ENCODE measurements at regions not wholly inside any gene's neighbourhood (a gene's known extent, or its start where the extent isn't known, plus 50 kb on each side); places are given as distances from the start of the nearest gene placed in this dataset.

GRCh38 chr20:36098364-36098763 lies 56.2 kb upstream of the EPB41L1 start:
- Mint-ChIP-seq H3K4me3 (peak overlapping the region in 1 of 7 donors; percentile 20), H3K36me3 (no peaks in the 10 kb centered on the region), H3K9me3 (no peaks in the 10 kb centered on the region), H3K27ac (no peak overlapping the region), H3K27me3 (peaks cover 10 to 12% of the 10 kb centered on the region in 2 donors), H3K4me1 (peaks cover 4 to 8% (median 6%) of the 10 kb centered on the region in 3 donors)
- Histone ChIP-seq H3K4me1 (ENCODE audit: insufficient read depth, low read length) (peaks cover 7% of the 10 kb centered on the region), H3K9me3 (ENCODE audit: low read length) (no peaks in the 10 kb centered on the region), H3K36me3 (ENCODE audit: insufficient read depth, low read length) (no peaks in the 10 kb centered on the region), H3K27ac (ENCODE audit: low read depth, low read length) (no peak overlapping the region), H3K4me3 (ENCODE audit: low read length) (no peak overlapping the region), H3K27me3 (ENCODE audit: insufficient read depth, low read length, poor library complexity, severe bottlenecking) (no peaks in the 10 kb centered on the region)
- no peak for DNase-seq
- ChIA-PET CTCF (interaction anchor here (0.8 to 1.3 kb wide), 3 partner anchors 40 to 106 kb away, joined by 3 to 4 read pairs (median 4); no protein-coding TSS in a partner anchor), POLR2A (no interaction called here)

GRCh38 chr20:36099106-36099505 lies 55.4 kb upstream of the EPB41L1 start:
- POLR2A ChIA-PET = no interaction called here
- CTCF ChIA-PET = no interaction called here
- Histone ChIP-seq H3K27me3 (ENCODE audit: insufficient read depth, low read length, poor library complexity, severe bottlenecking) (no peaks in the 10 kb centered on the region), H3K9me3 (ENCODE audit: low read length) (no peaks in the 10 kb centered on the region), H3K36me3 (ENCODE audit: insufficient read depth, low read length) (no peaks in the 10 kb centered on the region), H3K4me3 (ENCODE audit: low read length) (no peak overlapping the region), H3K4me1 (ENCODE audit: insufficient read depth, low read length) (peaks cover under 1% of the 10 kb centered on the region), H3K27ac (ENCODE audit: low read depth, low read length) (no peak overlapping the region)
- no peaks in the 10 kb centered on the region for H3K36me3 Mint-ChIP-seq
- no peak for DNase-seq
- H3K27ac Mint-ChIP-seq = no peak overlapping the region
- peaks cover 8% of the 10 kb centered on the region in 2 donors for H3K27me3 Mint-ChIP-seq
- H3K4me1 Mint-ChIP-seq = peaks cover 1 to 2% (median 2%) of the 10 kb centered on the region in 3 donors
- no peak overlapping the region for H3K4me3 Mint-ChIP-seq
- no peaks in the 10 kb centered on the region for H3K9me3 Mint-ChIP-seq

GRCh38 chr20:36101192-36101591 lies 53.3 kb upstream of the EPB41L1 start:
- peaks cover 4 to 8% of the 10 kb centered on the region in 2 donors for H3K27me3 Mint-ChIP-seq
- H3K27ac Mint-ChIP-seq = peak overlapping the region in 1 of 8 donors; percentile 22
- Histone ChIP-seq H3K36me3 (ENCODE audit: insufficient read depth, low read length) (no peaks in the 10 kb centered on the region), H3K9me3 (ENCODE audit: low read length) (no peaks in the 10 kb centered on the region), H3K27me3 (ENCODE audit: insufficient read depth, low read length, poor library complexity, severe bottlenecking) (no peaks in the 10 kb centered on the region), H3K27ac (ENCODE audit: low read depth, low read length) (no peak overlapping the region), H3K4me1 (ENCODE audit: insufficient read depth, low read length) (no peaks in the 10 kb centered on the region), H3K4me3 (ENCODE audit: low read length) (no peak overlapping the region)
- no peaks in the 10 kb centered on the region for H3K9me3 Mint-ChIP-seq
- DNase-seq = no peak
- CTCF ChIA-PET = no interaction called here
- H3K4me1 Mint-ChIP-seq = no peaks in the 10 kb centered on the region
- H3K36me3 Mint-ChIP-seq = no peaks in the 10 kb centered on the region
- POLR2A ChIA-PET = no interaction called here
- no peak overlapping the region for H3K4me3 Mint-ChIP-seq

GRCh38 chr20:36102306-36102705 lies 52.2 kb upstream of the EPB41L1 start:
- H3K4me3 ChIP-seq (ENCODE audit: low read length) = no peak overlapping the region
- ChIA-PET CTCF (interaction anchor here (1.3 to 1.6 kb wide), 2 partner anchors 11 to 36 kb away, joined by 4 read pairs; no protein-coding TSS in a partner anchor), POLR2A (no interaction called here)
- H3K27me3 Mint-ChIP-seq = peaks cover 0 to 6% of the 10 kb centered on the region in 2 donors
- H3K4me3 Mint-ChIP-seq = peak overlapping the region in 1 of 7 donors; percentile 34
- no peak overlapping the region for H3K27ac ChIP-seq (ENCODE audit: low read depth, low read length)
- no peaks in the 10 kb centered on the region for H3K36me3 Mint-ChIP-seq
- DNase-seq = no peak
- no peaks in the 10 kb centered on the region for H3K9me3 Mint-ChIP-seq
- H3K4me1 ChIP-seq (ENCODE audit: insufficient read depth, low read length) = no peaks in the 10 kb centered on the region
- H3K27ac Mint-ChIP-seq = no peak overlapping the region
- no peaks in the 10 kb centered on the region for H3K9me3 ChIP-seq (ENCODE audit: low read length)
- H3K27me3 ChIP-seq (ENCODE audit: insufficient read depth, low read length, poor library complexity, severe bottlenecking) = no peaks in the 10 kb centered on the region
- no peaks in the 10 kb centered on the region for H3K36me3 ChIP-seq (ENCODE audit: insufficient read depth, low read length)
- no peaks in the 10 kb centered on the region for H3K4me1 Mint-ChIP-seq

- no peaks in the 10 kb centered on the region for H3K4me1 Mint-ChIP-seq
- H3K27ac ChIP-seq (ENCODE audit: low read depth, low read length) = no peak overlapping the region
- no peak overlapping the region for H3K27ac Mint-ChIP-seq
- CTCF ChIA-PET = interaction anchor here (1.3 to 1.6 kb wide), 2 partner anchors 10 to 36 kb away, joined by 4 read pairs; no protein-coding TSS in a partner anchor
- H3K27me3 ChIP-seq (ENCODE audit: insufficient read depth, low read length, poor library complexity, severe bottlenecking) = no peaks in the 10 kb centered on the region
- POLR2A ChIA-PET = no interaction called here
- H3K9me3 ChIP-seq (ENCODE audit: low read length) = no peaks in the 10 kb centered on the region
- DNase-seq = no peak
- peak overlapping the region in 1 of 7 donors; percentile 34 for H3K4me3 Mint-ChIP-seq
- no peaks in the 10 kb centered on the region for H3K9me3 Mint-ChIP-seq
- H3K36me3 Mint-ChIP-seq = no peaks in the 10 kb centered on the region
- H3K4me3 ChIP-seq (ENCODE audit: low read length) = no peak overlapping the region
- H3K4me1 ChIP-seq (ENCODE audit: insufficient read depth, low read length) = no peaks in the 10 kb centered on the region
- H3K36me3 ChIP-seq (ENCODE audit: insufficient read depth, low read length) = no peaks in the 10 kb centered on the region
- H3K27me3 Mint-ChIP-seq = peaks cover 0 to 6% of the 10 kb centered on the region in 2 donors
Measured at GRCh38 chr20:36102809-36103596, 51.5 kb upstream of the EPB41L1 start.

- Mint-ChIP-seq H3K27ac (no peak overlapping the region), H3K36me3 (no peaks in the 10 kb centered on the region), H3K4me1 (no peaks in the 10 kb centered on the region), H3K9me3 (no peaks in the 10 kb centered on the region), H3K27me3 (peaks cover 0 to 2% of the 10 kb centered on the region in 2 donors), H3K4me3 (no peak overlapping the region)
- Histone ChIP-seq H3K4me1 (ENCODE audit: insufficient read depth, low read length) (no peaks in the 10 kb centered on the region), H3K9me3 (ENCODE audit: low read length) (no peaks in the 10 kb centered on the region), H3K27me3 (ENCODE audit: insufficient read depth, low read length, poor library complexity, severe bottlenecking) (no peaks in the 10 kb centered on the region), H3K4me3 (ENCODE audit: low read length) (no peak overlapping the region), H3K27ac (ENCODE audit: low read depth, low read length) (no peak overlapping the region), H3K36me3 (ENCODE audit: insufficient read depth, low read length) (no peaks in the 10 kb centered on the region)
- ChIA-PET CTCF (no interaction called here), POLR2A (no interaction called here)
- DNase-seq = no peak
Measured at GRCh38 chr20:36104244-36104643, 50.3 kb upstream of the EPB41L1 start.
